NAMALWA (cell line): ENCODE measurements at regions not wholly inside any gene's neighbourhood (a gene's known extent, or its start where the extent isn't known, plus 50 kb on each side); places are given as distances from the start of the nearest gene placed in this dataset.
"Not testable (repeated sequence)": the region's sequence is repeated elsewhere in the genome, so short reads cannot be mapped to it uniquely, and the experiment has no call there.

Experiments used
- DNase-seq: peaks from one replicate; pipeline ENCODE4 v3.0.0-alpha.2; 2015; ENCODE audit warnings: low spot score

- DNase-seq: peak; percentile 70
Observed at GRCh38 chr21:39082656-39083376, 100.4 kb downstream of the PSMG1 start.

DNA sequence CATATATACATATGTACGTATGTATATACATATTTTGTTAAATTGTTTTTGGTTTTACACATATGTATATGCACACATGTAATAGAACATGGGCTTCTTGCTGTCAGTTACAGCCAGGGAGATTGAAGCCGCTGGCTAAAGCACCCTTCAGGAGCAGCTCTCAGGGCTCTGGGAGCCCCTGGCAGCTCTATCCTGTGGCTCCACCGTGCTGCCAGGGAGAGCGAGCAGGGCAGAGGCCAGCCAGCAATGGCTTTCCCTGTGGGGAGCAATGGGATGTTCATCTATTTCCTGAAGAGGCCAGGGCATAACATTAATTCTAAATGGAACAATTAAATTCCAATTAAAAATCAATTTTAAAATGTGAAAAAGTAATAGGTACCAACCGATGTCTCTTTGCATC, 102.9 kb downstream of the PSMG1 start:
- DNase-seq: no peak

DNA sequence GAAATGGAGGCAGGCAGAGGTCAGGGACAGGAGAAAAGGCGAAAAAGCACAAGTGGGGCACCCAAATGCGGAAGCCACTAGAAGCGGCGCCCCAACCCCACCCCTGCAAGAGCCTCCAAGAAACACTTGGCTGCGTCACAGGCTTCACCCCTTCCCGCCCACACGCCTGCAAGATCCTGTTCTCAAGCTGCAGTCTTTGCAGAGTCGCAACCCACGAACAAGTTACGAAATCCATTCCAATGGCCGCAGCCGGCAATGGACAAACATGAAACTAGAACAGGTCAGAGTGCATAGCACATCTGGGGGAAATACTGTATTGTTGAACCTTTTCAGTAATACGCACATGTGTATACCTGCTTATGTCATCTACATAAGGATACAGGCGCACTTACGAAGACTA, 103.6 kb downstream of the PSMG1 start:
- DNase-seq: no peak

GRCh38 chr21:39078322-39079065, 104.8 kb downstream of the PSMG1 start:
- no peak for DNase-seq

GRCh38 chr21:39077876-39078275, 105.4 kb downstream of the PSMG1 start:
- no peak for DNase-seq

GRCh38 chr21:39074508-39074907, 108.7 kb downstream of the PSMG1 start:
- DNase-seq: no peak

DNA sequence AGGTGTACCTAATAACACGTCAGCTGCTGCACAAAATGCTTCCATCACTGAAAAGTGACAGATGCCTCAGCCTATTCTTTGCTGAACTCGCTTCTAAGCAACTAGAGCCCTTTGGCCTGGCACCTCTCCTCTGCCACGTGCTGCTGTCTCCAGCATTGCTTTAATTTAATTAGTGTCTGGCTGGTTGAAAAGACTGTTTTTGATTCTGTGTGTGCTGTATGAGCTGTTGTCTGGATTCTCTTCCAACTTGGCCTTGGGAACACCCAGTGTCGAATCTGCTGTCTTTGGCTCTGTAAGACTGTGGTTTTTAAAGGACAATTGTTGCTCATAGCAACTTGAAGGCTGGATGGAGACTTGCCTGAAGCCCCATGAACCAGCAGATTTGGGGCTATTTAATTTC, 109.5 kb downstream of the PSMG1 start:
- no peak for DNase-seq

- DNase-seq: no peak
Observed at GRCh38 chr21:39073063-39073462, 110.2 kb downstream of the PSMG1 start.

- no peak for DNase-seq
Observed at GRCh38 chr21:39072468-39072867, 110.8 kb downstream of the PSMG1 start.

GRCh38 chr21:39071623-39072214, 111.5 kb downstream of the PSMG1 start:
- no peak for DNase-seq

DNA sequence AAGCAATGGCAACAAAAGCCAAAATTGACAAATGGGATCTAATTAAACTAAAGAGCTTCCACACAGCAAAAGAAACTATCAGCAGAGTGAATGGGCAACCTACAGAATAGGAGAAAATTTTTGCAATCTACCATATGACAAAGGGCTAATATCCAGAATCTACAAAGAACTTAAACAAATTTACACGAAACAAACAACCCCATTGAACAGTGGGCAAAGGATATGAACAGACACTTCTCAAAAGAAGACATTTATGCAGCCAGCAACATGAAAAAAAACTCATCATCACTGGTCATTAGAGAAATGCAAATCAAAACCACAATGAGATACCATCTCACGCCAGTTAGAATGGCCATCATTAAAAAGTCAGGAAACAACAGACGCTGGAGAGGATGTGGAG, 113.4 kb downstream of the PSMG1 start:
- DNase-seq: not testable (repeated sequence)

- DNase-seq: no peak
Observed at GRCh38 chr21:39066829-39067780, 116.1 kb downstream of the PSMG1 start.

DNA sequence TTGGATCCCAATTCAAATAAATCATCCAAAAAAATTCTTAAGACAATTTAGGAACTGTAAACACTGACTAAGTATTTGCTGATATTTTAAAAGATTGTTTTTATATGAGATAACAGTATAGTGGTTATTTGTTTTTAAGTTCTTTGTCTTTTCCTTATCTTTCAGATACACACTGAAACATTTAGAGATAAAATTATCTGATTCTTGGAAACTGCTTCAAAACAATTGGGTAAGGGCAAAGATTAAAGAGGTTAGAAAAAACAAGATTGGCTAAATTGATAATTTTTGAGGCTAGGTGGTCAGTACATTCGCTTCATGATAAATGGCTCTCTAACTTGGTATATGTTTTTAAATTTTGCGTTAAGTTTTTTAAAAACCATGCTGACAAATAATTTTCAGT, 117.3 kb downstream of the PSMG1 start:
- DNase-seq: no peak

DNA sequence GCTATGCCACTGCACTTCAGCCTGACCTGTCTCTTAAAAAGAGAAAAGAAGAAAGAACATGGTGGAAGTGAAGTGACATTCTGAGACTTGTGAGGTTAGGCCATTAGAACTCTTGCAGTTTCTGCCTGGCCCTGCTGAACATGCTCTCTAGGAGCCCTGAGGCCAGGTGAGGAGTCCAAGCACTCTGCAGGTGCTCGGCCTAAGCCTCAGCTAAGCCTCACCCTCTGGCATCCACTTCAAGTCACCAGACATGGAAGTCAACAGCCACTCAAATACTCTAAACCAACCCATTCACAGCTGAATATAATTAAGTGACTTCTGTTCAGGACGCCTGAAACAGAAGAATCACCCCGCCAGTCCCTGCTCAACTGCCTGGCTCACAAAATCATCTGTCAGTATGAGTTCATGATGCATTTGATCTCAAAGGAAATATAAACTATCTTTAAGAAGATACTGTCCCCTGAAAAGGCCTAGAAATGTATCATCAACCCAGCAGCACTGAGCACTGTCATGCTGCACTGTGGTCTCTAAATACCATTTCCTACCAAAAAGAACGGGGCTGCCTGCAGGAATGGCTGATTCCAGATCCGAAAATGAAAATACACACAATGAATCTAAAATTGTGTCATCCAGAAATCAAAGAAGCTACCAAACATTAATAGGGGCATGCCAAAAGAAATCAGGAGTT, 118.8 kb downstream of the PSMG1 start:
- no peak for DNase-seq

GRCh38 chr21:39063517-39063916, 119.7 kb downstream of the PSMG1 start:
- DNase-seq: no peak

DNA sequence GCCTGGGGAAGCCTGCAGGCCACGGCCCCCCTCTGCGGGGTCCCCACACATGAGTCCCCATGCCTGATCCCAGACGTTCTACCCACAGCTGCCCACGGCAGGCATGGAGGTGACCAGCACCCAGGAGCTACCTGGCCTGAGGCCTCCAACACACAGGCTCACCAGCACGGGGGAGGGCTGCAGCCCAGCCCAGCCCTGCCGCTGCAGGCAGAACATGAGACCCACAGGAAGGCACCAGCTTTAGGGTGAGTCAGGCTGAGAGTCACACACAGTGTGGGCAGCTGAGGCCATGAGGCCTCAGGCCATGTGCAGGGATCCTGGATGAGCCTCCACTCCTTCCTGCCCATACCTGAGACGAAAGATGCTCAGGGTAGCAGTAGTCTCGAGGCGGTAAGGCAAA, 121.1 kb downstream of the PSMG1 start:
- DNase-seq: no peak

DNA sequence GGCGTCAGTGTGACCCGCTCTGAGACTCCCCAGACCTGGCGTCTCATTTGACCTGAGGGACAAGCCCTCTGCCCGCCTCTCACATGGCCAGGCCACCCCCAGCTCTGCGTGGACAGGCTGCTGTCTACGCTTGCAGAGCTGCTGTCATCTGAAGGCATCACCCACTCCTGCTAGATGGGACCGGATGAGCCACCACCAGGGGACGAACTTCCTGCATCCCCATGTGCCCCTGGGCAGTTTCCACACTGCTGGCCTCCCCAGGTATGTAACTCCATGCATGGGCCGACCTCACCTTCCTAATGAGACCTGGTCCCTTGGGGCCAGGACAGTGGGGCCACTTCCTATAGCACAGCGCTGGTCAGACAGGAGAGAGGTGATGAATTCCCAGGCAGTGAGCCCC, 121.5 kb downstream of the PSMG1 start:
- DNase-seq: no peak

- DNase-seq: no peak
Observed at GRCh38 chr21:39060485-39061083, 122.7 kb downstream of the PSMG1 start.

DNA sequence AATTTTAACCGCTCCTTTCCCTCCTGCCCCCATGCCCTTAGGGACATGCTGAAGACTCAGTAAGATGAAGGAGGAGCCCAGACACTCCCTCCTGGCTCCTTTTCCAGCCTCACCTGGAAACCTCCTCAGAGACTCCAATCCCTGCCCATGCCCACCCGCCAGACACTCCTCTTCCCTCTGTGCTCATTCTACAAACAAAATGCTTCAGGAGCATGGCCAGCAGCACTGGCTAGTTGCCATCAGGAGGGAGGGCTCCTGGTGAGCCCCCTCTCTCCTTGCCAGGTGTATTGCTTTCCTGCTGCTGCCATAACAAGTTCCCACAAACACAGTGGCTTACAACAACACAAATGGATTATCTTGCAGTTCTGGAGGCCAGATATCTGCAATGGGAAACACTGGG, 126.1 kb downstream of the PSMG1 start:
- no peak for DNase-seq

DNA sequence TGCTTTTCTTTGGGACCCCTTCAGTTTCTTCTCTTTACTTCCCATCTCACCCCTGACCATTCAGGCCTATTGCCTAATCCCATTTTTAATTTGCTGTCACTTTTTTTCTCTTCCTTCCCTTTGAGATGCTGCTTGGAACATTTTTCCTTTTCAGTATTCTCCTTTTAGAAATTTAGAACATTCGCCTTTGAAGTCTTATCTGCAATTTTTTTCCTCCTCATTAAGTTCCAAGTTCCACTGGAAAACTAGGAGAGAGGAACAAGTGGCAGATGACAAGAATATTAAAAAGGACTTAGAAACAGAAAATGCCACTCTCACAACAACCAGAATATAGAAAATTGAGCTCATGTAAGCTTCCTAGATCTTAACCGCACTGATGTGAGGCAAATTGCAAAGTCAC, 126.6 kb downstream of the PSMG1 start:
- no peak for DNase-seq

DNA sequence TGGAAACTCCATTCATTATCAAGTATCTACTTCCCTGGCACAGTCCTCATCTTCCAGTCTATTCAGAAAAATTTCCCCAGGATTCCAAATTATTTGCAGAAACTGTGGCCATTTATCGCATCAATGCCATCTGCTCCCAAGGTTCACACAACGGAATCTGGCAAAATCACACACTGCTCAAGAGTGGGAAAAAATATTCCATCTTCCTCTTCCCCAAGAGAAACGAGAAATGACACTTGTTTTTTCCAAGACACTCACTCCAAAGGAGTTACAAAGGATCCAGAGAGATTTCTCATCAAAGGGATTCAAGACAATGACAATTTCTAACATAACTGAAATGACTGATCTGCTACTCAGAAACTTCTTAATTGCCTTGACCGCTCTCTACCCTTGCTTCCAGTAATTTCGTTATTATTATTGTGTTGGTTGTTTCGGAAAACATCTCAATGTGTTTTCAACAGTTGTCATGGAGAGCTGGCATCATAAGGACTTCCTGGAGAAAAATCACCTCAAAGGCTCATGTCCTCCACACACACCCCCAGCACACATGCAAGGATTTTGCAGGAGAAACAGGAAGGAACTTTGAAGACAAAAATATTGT, 128.0 kb downstream of the PSMG1 start:
- no peak for DNase-seq
